Transverse colon (tissue), 3 donors: ENCODE measurements at regions not wholly inside any gene's neighbourhood (a gene's known extent, or its start where the extent isn't known, plus 50 kb on each side); places are given as distances from the start of the nearest gene placed in this dataset.

Source experiments
- POLR2A ChIP-seq: fragments of 450-650 bp; IDR thresholded peaks from one replicate; pipeline ENCODE4 v1.6.1; 2016; ENCODE audit warnings: antibody characterized with exemption, mild to moderate bottlenecking, moderate library complexity
- TF ChIP-seq, protein P1 (sequence below), 5 experiments: fragments of 200-600 bp in 3 of 5; fragments of 450-650 bp in 2 of 5; sonication (generic) in 3 of 5; IDR thresholded peaks; 1 replicate in 2 of 5; 2 replicates in 3 of 5; pipeline ENCODE4 v1.5.1; 2016 to 2017; ENCODE audit warnings: antibody characterized with exemption in 5 of 5, inconsistent platforms in 3 of 5, mild to moderate bottlenecking in 2 of 5, moderate library complexity in 1 of 5

GRCh38 chr14:101394374-101394773 is 166.9 kb upstream of the DIO3 start:
- no peak for TF ChIP-seq POLR2A
- TF ChIP-seq, protein P1, sequence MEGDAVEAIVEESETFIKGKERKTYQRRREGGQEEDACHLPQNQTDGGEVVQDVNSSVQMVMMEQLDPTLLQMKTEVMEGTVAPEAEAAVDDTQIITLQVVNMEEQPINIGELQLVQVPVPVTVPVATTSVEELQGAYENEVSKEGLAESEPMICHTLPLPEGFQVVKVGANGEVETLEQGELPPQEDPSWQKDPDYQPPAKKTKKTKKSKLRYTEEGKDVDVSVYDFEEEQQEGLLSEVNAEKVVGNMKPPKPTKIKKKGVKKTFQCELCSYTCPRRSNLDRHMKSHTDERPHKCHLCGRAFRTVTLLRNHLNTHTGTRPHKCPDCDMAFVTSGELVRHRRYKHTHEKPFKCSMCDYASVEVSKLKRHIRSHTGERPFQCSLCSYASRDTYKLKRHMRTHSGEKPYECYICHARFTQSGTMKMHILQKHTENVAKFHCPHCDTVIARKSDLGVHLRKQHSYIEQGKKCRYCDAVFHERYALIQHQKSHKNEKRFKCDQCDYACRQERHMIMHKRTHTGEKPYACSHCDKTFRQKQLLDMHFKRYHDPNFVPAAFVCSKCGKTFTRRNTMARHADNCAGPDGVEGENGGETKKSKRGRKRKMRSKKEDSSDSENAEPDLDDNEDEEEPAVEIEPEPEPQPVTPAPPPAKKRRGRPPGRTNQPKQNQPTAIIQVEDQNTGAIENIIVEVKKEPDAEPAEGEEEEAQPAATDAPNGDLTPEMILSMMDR (IDR thresholded peaks at IDR 0.05) = no peak
